ENCODE measurements at regions not wholly inside any gene's neighbourhood (a gene's known extent, or its start where the extent isn't known, plus 50 kb on each side); places are given as distances from the start of the nearest gene placed in this dataset.

- no peak for DNase-seq
Observed at GRCh38 chr7:115707258-115708012, 323.1 kb downstream of the TFEC start.

GRCh38 chr7:115704884-115705283, 325.7 kb downstream of the TFEC start:
- no peak for DNase-seq

GRCh38 chr7:115701141-115701540, 329.4 kb downstream of the TFEC start:
- DNase-seq = no peak

- DNase-seq = no peak
Observed at GRCh38 chr7:115694424-115694823, 336.1 kb downstream of the TFEC start.

GRCh38 chr7:115693779-115694178, 336.8 kb downstream of the TFEC start:
- DNase-seq = no peak

- DNase-seq = peak; percentile 27
Observed at GRCh38 chr7:115689941-115690340, 340.6 kb downstream of the TFEC start.

GRCh38 chr7:115683093-115683492, 347.5 kb downstream of the TFEC start:
- DNase-seq = no peak

GRCh38 chr7:115682507-115682906, 348.1 kb downstream of the TFEC start:
- DNase-seq = no peak

- no peak for DNase-seq
Observed at GRCh38 chr7:115680921-115681320, 349.6 kb downstream of the TFEC start.

- DNase-seq = peak; percentile 13
Observed at GRCh38 chr7:115679976-115680375, 350.6 kb downstream of the TFEC start.

GRCh38 chr7:115679423-115679822, 351.1 kb downstream of the TFEC start:
- no peak for DNase-seq

- no peak for DNase-seq
Observed at GRCh38 chr7:115678086-115678982, 352.2 kb downstream of the TFEC start.

GRCh38 chr7:115676707-115677106, 353.9 kb downstream of the TFEC start:
- DNase-seq = no peak

- DNase-seq = peak; percentile 29
Observed at GRCh38 chr7:115676080-115676479, 354.5 kb downstream of the TFEC start.

GRCh38 chr7:115674467-115675024, 356.0 kb downstream of the TFEC start:
- no peak for DNase-seq

GRCh38 chr7:115672024-115672423, 358.5 kb downstream of the TFEC start:
- DNase-seq = no peak

GRCh38 chr7:115662676-115663075, 367.9 kb downstream of the TFEC start:
- no peak for DNase-seq

GRCh38 chr7:115662120-115662519, 368.4 kb downstream of the TFEC start:
- DNase-seq = no peak

- no peak for DNase-seq
Observed at GRCh38 chr7:115658223-115658622, 372.3 kb downstream of the TFEC start.

GRCh38 chr7:115654384-115655214, 376.0 kb downstream of the TFEC start:
- DNase-seq = no peak

GRCh38 chr7:115649429-115649828, 381.1 kb downstream of the TFEC start:
- no peak for DNase-seq

GRCh38 chr7:115647712-115648111, 382.9 kb downstream of the TFEC start:
- DNase-seq = no peak

GRCh38 chr7:115642194-115642593, 388.4 kb downstream of the TFEC start:
- no peak for DNase-seq

All from NCI-H524 treated with DMSO at 0.1 percent for 48 hours (cell line).